GM21390 (cell line): ENCODE measurements at regions not wholly inside any gene's neighbourhood (a gene's known extent, or its start where the extent isn't known, plus 50 kb on each side); places are given as distances from the start of the nearest gene placed in this dataset.
"Not testable (repeated sequence)": the region's sequence is repeated elsewhere in the genome, so short reads cannot be mapped to it uniquely, and the experiment has no call there.

Source experiments
- ATAC-seq: cut with Tn5 transposase; IDR thresholded peaks from one replicate; pipeline ENCODE4 v1.9.1; 2021; ENCODE audit not compliant: unreplicated experiment

DNA sequence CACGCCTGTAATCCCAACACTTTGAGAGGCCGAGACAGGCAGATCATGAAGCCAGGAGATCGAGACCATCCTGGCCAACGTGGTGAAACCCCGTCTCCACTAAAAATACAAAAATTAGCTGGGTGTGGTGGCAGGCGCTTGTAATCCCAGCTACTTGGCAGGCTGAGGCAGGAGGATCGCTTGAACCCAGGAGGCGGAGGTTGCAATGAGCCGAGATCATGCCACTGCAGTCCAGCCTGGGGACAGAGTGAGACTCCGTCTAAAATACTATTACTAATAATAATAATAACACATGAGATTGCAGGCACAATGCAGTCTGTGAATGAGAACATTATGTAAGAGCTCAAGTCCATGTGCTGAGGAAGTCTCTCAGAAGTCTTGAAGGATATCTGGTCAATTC lies 1684.4 kb downstream of the SPATA31A7 start:
- not testable (repeated sequence) for ATAC-seq

DNA sequence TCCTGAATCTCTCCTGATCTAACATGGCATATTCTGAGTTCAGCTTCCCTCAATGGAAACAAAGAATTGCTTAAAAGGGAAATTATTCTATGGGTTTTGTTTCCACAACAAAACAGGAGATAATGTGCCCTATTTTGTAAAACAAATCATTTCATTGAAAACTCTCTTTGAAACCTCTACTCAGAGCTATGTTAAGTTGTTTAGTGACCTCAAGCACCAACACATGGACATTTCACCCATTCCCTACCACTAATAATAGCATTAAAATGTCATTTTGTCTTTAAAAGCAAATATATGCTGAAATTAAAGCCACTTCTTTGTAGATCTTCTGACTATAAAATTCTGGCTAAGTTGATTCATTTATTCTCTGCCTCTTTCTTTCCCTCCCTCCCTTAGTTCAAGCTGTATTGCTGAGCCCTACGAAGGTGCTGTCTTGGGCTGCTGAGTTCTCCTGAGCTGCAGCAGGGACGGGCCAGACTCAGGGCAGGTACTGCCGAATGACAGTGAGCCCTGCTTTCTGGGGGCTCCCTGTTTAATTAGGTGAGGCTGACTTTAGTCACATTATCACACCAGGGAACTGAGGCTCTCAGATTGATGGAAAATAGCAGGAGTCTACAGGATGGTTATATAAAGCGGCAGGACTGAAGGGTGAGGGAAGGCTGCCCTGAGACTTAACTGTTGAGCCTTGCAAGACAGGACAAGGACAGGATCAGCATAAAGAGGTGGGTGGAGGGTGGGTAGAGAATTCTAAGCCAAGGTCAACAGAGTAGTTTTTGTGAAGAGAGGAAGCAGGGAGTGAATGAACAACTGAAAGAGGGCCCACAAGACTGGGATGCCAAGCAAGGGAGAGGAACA lies 1685.1 kb downstream of the SPATA31A7 start:
- not testable (repeated sequence) for ATAC-seq

DNA sequence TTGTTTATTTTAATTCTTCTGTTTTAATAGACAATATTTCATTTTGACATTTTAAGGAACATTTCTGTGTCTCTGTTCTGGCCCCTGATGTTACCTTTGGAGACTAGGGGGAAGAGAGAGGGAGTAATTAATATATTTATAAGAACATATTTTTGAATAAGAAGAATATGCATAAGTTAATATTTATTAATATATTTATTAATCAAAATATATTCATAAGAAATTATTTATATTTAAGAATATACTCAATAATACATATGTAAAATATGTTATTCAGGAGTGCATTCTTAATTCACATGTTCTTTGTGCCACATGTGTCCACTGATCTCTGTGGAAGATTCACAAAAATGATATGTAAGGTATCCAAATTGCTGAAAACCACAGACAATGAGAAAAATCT lies 1687.7 kb downstream of the SPATA31A7 start:
- ATAC-seq, result not testable (repeated sequence)

DNA sequence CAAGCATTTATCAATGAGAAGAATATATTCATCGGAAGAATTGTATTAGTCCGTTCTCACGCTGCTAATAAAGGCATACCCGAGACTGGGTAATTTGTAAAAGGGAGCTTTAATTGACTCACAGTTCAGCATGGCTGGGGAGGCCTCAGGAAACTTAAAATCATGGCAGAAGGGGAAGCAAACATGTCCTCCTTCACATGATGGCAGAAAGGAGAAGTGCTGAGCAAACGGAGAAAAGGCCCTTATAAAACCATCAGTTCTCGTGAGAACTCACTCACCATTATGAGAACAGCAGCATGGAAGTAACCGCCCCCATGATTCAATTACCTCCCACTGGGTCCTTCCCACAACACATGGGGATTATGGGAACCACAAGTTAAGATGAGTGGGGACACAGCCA lies 1688.2 kb downstream of the SPATA31A7 start:
- not testable (repeated sequence) for ATAC-seq

DNA sequence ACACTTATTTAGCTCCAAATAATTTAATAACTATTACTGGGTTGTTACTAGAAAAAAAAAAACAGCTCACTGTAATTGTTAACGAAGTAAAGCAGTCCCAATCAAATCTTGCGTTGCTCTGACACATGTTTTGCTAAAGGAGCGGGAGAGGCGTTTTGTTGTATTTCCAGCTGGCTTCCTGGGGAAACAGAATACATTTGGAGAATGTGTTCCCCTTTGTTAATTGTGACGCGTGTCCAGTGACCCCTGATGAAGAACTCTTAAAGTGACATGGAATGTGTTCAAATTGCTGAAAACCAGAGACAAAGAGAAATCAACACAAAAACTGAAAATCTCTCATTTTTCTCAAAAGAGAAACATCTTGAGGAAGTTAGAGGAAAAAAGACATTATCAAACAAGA lies 1690.6 kb downstream of the SPATA31A7 start:
- not testable (repeated sequence) for ATAC-seq

DNA sequence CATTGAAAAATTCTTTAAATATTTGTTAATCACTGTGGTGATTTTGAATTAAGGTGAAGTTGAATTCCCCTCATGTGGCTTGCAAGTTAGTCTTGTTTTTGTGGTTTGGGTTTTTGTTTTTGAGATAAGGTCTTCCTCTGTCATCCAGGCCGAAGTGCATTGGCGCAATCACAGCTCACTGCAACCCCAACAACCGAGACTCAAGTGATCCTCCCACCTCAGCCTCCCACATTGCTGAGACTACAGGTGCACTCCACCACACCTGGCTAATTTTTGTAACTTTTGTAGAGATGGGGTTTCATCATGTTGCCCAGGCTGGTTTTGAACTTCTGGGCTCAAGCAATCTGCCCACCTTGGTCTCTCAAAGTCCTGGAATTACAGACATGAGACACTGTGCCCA lies 1691.1 kb downstream of the SPATA31A7 start:
- ATAC-seq, result not testable (repeated sequence)

DNA sequence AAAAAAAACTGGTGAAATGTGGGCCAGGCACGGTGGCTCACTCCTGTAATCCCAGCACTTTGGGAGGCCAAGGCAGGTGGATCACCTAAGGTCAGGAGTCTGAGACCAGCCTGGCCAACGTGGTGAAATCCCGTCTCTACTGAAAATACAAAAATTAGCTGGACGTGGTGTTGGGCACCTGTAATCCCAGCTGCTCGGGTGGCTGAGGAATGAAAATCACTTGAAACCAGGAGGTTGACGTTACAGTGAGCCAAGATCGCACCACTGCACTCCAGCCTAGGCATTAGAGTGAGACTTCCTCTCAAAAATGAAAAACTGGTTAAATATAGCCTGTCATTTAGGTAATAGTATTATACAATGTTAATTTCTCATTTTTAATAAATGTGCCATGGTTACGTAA lies 1692.0 kb downstream of the SPATA31A7 start:
- not testable (repeated sequence) for ATAC-seq

DNA sequence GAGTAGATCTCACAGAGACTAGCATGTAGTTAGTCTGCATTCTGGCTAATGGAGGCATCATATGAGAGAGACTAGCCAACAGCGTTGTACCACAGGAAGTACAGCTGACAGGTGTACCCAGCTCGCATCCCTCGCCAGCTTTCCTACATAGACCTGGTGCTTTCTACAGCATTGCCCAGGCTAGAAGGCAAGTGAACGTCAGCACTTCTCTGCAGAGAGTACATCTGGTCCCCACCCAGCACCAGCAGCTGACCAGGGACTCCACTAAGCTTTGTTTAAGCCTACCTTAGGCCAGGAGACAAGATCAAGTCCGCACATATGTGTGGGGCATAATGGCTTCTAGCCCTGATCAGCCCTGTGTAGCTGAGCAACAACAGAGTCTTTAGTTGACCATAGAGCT lies 1692.9 kb downstream of the SPATA31A7 start:
- ATAC-seq, result not testable (repeated sequence)

DNA sequence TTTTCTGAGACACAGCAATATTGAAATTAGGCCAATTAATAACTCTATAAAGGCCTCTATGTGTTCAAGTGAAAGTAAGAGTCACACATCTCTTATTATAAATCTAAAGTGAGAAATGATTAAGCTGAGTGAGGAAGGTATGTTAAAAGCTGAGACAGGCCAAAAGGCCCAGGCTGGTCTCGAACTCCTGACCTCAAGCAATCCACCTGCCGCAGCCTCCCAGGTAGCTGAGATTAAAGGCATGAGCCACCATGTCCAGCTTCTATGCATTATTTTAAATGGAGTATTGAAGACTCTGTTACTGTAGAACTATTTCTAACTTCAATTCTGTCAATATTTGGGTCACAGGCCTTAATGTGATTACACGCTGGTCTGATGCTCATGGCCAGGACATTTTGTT lies 1706.9 kb downstream of the SPATA31A7 start:
- ATAC-seq, result not testable (repeated sequence)

DNA sequence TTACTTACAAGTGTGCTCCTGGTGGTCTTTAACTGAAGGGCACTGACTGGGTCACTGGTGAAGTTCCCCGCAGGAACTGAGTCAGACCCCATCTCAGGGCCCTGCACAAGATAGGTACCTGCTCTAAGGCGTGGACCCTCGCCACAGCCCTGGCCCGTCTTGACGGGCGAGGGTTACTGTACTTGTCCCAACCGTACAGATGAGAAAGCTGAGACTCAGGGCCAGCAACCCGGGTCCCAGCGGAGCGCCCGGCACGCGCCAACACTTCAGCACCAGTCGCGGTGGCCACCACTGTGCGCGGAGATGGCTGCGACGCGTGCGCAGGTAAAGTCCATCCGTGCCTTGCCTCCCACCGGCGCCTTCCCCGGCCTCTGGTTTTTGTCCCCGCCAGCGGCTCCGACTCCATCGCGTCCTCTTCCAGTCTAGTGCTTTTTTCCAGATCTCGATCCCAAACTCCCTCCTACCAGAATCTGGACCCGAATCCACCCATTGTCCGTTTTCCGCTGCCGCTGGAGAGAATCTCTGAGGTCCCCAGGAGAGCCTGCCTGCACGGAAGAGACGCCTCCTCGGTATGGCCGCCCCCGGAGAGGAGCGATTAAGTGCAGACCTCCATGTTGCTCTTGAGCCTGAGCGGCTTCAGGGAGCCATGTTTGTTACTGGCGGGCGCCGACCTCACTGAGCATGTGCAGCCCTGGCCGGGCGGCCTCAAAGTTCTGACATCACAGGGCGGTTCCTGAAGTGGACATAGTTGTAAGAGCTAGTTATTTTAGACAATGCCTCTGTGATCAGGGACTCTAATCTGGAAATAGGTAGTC lies 1707.8 kb downstream of the SPATA31A7 start:
- not testable (repeated sequence) for ATAC-seq

DNA sequence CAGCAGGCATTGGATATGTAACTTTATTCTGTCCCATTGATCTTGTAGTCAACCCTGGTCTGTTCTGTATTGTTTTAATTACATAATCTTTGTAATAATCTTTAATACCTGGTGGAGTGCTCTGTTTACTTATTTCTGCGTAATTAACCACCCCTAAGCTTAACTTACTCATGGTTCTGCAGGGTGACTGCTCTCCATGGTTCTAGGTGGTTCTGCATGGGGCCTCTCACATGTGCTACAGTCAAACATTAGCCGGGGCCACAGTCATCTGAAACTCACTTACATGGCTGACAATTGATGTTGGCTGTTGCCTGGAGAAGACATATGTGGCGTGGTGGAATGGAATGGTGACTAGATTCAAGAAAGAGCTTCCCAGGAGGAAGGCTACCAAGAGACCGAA lies 1709.8 kb downstream of the SPATA31A7 start:
- ATAC-seq, result not testable (repeated sequence)

DNA sequence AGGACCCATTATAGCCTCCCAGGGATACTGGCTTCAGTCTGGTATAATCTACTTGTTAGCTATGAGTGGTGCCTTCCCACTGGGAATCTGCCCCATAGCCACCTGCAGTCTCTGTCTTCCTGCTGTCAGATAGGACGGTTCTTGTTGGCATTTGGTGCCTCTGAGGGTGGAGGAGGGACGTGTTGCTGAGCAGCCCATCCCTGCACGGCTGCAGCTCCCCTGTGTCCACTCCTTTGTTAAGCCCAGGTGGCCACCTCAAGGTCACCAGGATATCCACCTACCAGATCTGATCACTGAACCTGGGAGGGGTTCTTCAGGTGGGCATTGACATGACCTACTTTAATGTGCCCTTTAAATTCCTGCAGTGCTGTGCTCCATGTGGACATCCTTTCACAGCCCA lies 1714.2 kb downstream of the SPATA31A7 start:
- not testable (repeated sequence) for ATAC-seq

DNA sequence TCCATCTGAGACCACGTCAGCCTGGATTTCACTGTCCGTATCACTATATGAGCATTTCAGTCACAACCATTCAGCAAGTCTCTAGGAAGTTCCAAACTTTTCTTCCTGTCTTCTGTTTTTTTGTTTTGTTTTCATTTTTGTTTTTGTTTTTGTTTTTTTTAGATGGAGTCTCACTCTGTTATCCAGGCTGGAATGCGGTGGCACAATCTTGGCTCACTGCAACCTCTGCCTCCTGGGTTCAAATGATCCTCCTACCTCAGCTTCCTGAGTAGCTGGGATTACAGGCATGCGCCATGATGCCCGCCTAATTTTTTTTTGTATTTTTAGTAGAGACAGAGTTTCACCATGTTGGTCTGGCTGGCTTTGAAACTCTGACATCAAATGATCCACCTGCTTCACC lies 1715.9 kb downstream of the SPATA31A7 start:
- ATAC-seq, result not testable (repeated sequence)

DNA sequence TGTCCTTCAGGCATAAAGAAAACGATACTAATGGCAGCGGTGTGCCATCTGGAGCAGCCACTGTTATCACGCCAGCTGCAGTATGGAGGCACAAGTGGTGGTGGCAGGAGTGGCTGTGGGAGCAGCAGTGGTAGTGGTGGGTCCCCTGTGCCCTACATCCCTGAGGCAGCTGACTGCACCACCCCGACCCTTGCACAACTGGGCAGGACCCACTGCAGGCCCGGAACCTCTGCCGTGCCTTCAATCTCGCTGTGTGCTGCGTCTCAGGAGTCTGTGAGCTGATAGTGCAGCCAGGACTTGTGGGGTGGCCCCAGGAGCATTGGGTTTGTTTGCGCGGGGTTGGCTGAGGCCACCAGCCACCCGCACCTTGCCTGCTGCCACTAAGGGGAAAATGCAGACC lies 1718.0 kb downstream of the SPATA31A7 start:
- ATAC-seq, result not testable (repeated sequence)

DNA sequence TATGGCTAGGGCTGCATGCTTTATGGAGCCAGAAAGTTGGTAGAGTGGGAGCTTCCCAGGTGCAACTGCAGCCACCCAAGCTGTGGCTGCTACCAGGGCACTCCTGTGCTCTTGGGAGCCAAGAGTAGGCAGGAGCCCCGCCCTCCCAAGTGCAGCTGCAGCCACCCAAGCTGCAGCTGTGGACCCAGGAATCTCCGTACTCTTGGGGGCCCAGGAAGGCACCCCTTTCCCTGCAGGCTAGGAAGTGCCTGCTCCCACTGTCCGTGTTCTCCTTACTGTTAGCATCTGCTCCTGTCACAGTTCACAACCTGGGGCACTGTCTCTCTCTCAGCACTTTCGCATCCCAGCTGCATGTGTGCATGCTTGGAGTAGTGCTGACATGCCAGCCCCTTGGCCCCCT lies 1718.4 kb downstream of the SPATA31A7 start:
- not testable (repeated sequence) for ATAC-seq

DNA sequence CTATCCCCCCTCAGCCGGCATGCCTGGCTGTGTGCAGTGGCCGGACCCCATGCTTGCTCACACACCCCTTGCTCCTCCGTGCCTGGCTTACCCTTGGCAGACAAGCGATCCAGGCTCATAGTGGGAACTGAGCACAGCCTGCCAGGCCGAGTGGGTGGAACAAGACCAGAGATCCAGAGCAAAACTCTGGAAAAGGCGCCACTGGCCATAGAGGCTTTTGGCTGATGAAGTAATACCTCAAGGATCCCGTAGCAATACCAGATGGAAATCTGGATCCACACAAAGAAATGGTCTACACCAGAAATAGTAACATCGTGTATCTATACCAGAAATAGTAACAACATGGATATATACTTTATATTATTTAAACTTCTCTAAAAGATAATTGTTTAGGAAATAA lies 1719.6 kb downstream of the SPATA31A7 start:
- not testable (repeated sequence) for ATAC-seq

DNA sequence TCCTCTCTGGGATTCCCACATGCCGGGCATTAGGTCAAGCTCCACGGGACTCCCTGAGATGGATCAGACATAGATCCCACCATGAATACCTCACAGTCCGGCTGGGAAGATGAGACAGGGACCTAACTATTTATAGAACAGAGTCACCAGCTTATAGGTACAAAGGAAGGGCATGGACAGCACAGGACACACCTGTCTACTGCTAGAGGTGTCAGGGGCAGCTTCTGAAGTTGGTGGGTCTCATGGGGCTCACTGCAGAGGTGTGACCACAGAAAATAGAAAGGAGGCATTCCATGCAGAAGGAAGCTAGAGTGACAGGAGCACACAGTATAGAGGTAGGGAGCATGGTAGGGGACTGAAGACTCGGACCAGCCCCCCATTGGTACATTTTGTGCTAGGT lies 1722.4 kb downstream of the SPATA31A7 start:
- ATAC-seq, result not testable (repeated sequence)

DNA sequence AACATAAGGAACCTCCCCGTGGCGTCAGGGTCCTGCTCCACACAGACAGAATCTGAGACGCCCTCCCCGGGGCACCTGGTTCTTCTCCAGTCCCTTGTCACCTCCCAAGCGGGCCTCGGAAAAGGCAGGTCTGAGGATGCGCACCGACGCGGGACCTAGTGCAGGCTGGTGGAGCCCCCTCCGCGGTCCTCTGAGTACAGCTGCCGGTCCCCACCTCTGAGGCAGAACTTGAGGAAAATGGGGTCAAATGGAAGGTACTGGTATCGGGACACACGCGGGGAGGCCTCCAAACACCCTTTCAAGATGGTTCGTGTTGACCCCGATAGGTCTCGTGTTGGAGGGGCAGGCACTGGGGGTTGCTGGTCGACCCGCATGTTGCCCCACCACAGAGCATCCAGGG lies 1725.3 kb downstream of the SPATA31A7 start:
- not testable (repeated sequence) for ATAC-seq

DNA sequence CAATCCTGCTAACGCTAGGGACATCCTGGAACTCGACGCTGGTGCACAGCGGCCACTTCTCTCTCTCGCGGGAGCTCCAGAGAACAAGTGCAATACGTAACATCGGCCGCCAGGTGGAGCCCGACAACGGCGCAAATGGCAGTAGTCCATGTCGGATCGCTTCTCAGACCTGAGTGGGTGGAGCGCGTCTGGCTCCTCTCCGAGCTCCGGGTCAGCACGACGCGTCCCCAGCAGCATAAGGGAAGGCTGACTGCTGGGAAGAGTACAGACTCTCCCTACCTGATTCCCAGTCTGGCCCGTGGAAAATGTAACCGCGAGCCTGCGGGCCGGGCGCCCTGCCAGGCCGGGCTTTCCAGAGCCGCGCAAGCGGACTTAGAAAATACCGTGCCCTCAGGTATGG lies 1725.8 kb downstream of the SPATA31A7 start:
- ATAC-seq, result peak; percentile 100

DNA sequence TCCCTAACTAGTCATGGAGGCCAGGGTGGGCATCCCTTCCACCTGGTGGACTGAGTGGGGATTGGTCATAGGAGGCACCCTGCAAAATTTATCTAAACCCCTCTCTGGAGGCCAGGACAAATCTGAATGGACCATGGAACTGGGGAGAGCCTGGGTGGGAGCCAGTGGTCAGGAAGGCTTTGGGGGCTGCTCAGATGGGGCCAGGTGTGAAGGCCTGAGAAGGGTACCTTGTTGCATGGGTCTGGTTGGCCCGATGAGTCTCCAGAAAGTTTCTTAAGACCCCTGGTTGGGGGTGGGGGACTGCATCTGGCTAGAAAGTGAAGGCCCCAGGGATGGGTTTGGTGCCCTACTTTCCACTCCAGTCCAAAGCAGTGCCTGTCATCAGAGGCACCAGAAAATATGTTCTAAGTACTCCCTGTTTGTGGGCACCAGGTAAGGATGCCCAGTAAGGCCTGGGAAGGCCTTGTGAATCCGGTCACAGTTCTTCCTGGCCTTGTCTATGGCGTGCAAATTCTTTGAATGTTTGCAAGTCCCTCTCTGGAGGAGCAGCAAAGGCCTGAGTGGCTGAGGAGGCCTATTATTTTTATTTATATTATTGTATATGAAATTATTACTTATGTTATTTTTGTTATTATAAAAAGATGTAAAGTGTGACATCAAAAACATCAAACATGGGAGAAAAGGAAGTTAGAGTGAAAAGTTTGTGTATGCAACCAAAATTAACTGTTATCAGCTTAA lies 1729.0 kb downstream of the SPATA31A7 start:
- ATAC-seq, result not testable (repeated sequence)

DNA sequence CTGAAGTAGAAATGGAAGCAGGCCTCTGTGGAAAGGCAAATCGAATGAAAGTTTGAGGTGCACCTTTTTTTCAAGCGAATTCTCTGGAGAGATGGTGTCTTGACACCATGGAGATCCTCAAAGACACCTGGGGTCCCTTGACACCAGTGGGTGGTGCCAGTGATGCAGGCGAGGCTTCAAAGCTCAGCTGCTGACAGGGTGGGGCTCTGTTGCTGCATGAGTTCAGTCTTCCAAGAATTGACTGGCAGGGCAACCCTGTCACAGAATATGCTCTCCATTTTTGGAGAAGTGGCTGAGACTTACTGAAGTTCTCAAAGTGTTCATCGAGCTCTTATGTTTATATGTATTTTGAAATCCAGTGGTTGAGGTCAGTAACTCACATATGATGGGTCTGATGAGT lies 1741.6 kb downstream of the SPATA31A7 start:
- not testable (repeated sequence) for ATAC-seq
